Pancreas (tissue), 10 donors: ENCODE measurements at regions not wholly inside any gene's neighbourhood (a gene's known extent, or its start where the extent isn't known, plus 50 kb on each side); places are given as distances from the start of the nearest gene placed in this dataset.

Source experiments
- ATAC-seq, 4 donors: fragments of 200-7000 bp; cut with Tn5 transposase; one replicate each; pipeline versions ENCODE4 v1.8.0 to v1.9.1; 2020; ENCODE audit warnings: mild to moderate bottlenecking in 4 of 4, moderate library complexity in 4 of 4
- DNase-seq, 6 donors: peaks; one replicate each; pipeline ENCODE4 v3.0.0-alpha.2; 2020
- FAIRE-seq: peaks from 2 replicates; lab custom pipeline; 2012; peaks lifted over from hg19 to GRCh38; lab: Jason Lieb, UNC
- H3K27ac ChIP-seq, 4 donors: fragments of 200-600 bp; sonication (generic); 1 replicate in 3 of 4; 2 replicates in 1 of 4; pipeline versions ENCODE4 v1.5.0 to v1.8.0; 2020
- H3K27me3 ChIP-seq, 4 donors: fragments of 200-600 bp; one replicate each; pipeline ENCODE4 v1.8.0; 2021
- H3K36me3 ChIP-seq, 3 donors: fragments of 200-600 bp; sonication (generic) in 1 of 3; one replicate each; pipeline versions ENCODE4 v1.5.0 to v1.8.0; 2020 to 2021
- H3K4me1 ChIP-seq, 3 donors: fragments of 200-600 bp; one replicate each; pipeline ENCODE4 v1.8.0; 2021
- H3K4me3 ChIP-seq, 4 donors: fragments of 200-600 bp; sonication (generic) in 2 of 4; one replicate each; pipeline versions ENCODE4 v1.5.0 to v1.8.0; 2020 to 2021
- H3K9me3 ChIP-seq, 4 donors: fragments of 200-600 bp; one replicate each; pipeline ENCODE4 v1.8.0; 2021
- WGBS, 2 donors: extraction: QIAGEN DNeasy Blood & Tissue Kit; methylation state at CpG; one replicate each; pipeline ENCODE4 v1.1.7; 2013; 5-methylcytosine and 5-hydroxymethylcytosine counted together
- intact Hi-C, 3 donors: fragments of 100-400 bp; cut with DNase I; formaldehyde crosslinking; loops; one replicate each; pipeline versions ENCODE4 v1.11.1 to v1.14.2; 2022
- TF ChIP-seq, protein P1 (sequence below), 4 donors: fragments of 200-600 bp; sonication (generic) in 3 of 4; IDR thresholded peaks; one replicate each; pipeline versions ENCODE4 v1.5.0 to v1.8.0; 2021; ENCODE audit warnings: antibody characterized with exemption in 4 of 4
- donor health status: healthy with polysubstance abuse.
- donor health status: DM: no; HTN: no; CAD: no; lungs with moderate emphysema.
- donor health status: DM: no; HTN: no; CAD: no.
- donor health status: control.
- donor health status: control.
- donor health status: Bipolar disorder and iron deficiency.
- donor health status: DM: yes; HTN: yes; CAD: no.
- donor health status: DM: no; HTN: no; CAD: no.
- donor health status: DM: no; HTN: no; CAD: no.
- donor health status: DM: yes; HTN: yes; CAD: no.

DNA sequence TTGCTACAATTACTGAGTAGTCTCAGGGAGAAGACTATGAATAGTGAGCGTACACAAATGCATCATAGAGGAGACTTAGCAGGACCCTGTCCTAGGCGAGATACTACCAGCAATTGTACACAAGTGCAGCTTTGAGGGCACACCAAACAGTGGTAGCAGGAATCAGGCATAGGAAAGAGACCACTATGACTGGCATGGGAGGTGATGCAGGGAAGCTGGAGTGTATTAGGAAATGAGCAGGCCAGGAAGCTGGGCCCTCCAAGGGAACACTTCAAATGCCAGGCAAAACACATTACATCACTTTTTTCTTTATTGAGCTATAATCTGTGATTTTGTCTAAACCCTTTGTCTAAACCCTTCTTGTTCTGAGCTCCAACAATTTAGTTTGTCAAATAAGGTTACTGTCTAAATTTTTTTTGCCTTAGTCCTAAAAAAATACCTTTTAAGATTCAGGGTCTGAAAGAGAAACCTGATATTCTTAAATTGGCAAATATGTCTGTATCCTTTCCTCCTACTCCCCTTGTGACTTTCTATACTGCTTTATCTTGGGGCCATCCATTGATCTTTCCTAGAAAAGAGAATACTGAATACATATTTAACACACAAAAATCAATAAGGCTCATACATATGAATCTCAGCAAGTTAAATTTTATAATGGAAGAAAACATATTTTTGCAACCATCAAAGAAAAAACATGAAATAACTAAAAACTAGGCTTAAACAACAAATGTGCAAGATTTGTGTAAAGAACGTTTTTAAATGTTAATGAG lies 193.8 kb upstream of the PHYHIPL start:
- Histone ChIP-seq H3K27ac (no peak overlapping the region), H3K4me3 (no peak overlapping the region), H3K36me3 (no peaks in the 10 kb centered on the region), H3K4me1 (no peaks in the 10 kb centered on the region), H3K27me3 (no peaks in the 10 kb centered on the region), H3K9me3 (no peaks in the 10 kb centered on the region)
- no peak for DNase-seq
- no peak for ATAC-seq
- intact Hi-C loops = no loop called here
- WGBS, 2 donors = 78 to 92% methylated on average over 3 of the region's 3 CpGs
- no peak for FAIRE-seq
- TF ChIP-seq, protein P1, sequence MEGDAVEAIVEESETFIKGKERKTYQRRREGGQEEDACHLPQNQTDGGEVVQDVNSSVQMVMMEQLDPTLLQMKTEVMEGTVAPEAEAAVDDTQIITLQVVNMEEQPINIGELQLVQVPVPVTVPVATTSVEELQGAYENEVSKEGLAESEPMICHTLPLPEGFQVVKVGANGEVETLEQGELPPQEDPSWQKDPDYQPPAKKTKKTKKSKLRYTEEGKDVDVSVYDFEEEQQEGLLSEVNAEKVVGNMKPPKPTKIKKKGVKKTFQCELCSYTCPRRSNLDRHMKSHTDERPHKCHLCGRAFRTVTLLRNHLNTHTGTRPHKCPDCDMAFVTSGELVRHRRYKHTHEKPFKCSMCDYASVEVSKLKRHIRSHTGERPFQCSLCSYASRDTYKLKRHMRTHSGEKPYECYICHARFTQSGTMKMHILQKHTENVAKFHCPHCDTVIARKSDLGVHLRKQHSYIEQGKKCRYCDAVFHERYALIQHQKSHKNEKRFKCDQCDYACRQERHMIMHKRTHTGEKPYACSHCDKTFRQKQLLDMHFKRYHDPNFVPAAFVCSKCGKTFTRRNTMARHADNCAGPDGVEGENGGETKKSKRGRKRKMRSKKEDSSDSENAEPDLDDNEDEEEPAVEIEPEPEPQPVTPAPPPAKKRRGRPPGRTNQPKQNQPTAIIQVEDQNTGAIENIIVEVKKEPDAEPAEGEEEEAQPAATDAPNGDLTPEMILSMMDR (IDR thresholded peaks at IDR 0.05) = no peak

DNA sequence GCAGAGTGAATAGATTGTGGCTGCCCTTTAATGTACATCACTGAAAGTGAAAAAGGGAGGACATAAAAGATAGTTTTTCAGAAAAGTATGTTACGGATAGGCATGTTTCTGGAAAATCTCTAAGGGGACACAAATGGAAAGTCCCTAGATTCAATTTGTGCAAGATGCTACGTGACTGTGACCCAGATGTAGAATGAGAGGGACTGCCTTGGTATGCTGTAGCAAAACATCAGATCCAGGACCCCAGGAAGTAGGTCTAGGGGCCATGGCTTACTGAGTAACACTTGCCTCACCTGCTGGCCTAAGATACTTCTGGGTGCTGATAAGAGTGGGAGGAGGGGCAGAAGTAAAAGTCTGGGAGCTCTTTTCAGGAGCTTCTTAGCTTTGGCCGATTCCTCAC lies 191.2 kb upstream of the PHYHIPL start:
- Histone ChIP-seq H3K36me3 (no peaks in the 10 kb centered on the region), H3K4me1 (no peaks in the 10 kb centered on the region), H3K27me3 (no peaks in the 10 kb centered on the region), H3K9me3 (no peaks in the 10 kb centered on the region), H3K27ac (no peak overlapping the region), H3K4me3 (no peak overlapping the region)
- 90 to 96% methylated on average over 3 of the region's 3 CpGs for WGBS, 2 donors
- no peak for FAIRE-seq
- intact Hi-C loops = no loop called here
- ATAC-seq = no peak
- TF ChIP-seq, protein P1 (IDR thresholded peaks at IDR 0.05) = no peak
- no peak for DNase-seq

DNA sequence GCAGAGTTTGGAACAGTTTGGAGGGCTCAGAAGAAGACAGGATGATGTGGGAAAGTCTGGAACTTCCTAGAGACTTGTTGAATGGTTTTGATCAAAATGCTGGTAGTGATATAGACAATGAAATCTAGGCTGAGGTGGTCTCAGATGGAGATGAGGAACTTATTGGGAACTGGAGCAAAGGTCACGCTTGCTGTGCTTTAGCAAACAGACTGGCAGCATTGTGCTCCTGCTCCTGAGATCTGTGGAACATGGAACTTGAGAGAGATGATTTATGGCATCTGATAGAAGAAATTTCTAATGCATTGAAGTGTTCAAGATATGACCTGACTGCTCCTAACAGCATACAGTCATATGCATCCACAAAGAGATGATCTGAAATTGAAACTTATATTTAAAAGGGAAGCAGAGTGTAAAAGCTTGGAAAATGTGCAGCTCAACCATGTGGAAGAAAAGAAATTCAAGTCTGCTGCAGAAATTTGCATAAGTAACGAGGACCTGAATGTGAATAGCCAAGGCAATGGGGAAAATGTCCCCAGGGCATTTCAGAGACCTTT lies 186.9 kb upstream of the PHYHIPL start:
- no peak overlapping the region for H3K27ac ChIP-seq
- TF ChIP-seq, protein P1 (IDR thresholded peaks at IDR 0.05) = no peak
- intact Hi-C loops = no loop called here
- no peak for ATAC-seq
- H3K9me3 ChIP-seq = no peaks in the 10 kb centered on the region
- H3K36me3 ChIP-seq = no peaks in the 10 kb centered on the region
- 94 to 95% methylated on average over 2 of the region's 2 CpGs for WGBS, 2 donors
- peaks cover 3 to 11% (median 6%) of the 10 kb centered on the region in 3 donors for H3K4me1 ChIP-seq
- no peak overlapping the region for H3K4me3 ChIP-seq
- FAIRE-seq = no peak
- no peaks in the 10 kb centered on the region for H3K27me3 ChIP-seq
- DNase-seq = no peak

DNA sequence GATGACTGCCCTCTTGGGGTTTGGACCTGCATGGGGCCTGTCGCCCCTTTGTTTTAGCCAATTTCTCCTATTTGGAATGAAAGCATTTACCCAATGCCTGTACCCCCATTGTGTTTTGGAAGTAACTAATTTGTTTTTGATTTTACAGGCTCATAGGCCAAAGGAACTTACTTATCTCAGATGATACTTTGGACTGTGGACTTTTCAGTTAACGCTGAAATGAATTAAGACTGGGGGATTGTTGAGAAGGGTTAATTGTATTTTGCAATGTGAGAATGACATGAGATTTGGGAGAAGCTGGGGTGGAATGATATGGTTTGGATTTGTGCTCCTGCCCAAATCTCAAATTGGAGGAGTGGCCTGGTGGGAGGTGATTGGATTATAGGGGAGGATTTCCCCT lies 185.8 kb upstream of the PHYHIPL start:
- Histone ChIP-seq H3K36me3 (no peaks in the 10 kb centered on the region), H3K27ac (no peak overlapping the region), H3K4me3 (no peak overlapping the region), H3K27me3 (no peaks in the 10 kb centered on the region), H3K9me3 (no peaks in the 10 kb centered on the region), H3K4me1 (peaks cover 10 to 20% (median 12%) of the 10 kb centered on the region in 3 donors)
- TF ChIP-seq, protein P1 (IDR thresholded peaks at IDR 0.05) = no peak
- no peak for DNase-seq
- intact Hi-C loops = no loop called here
- WGBS, 2 donors = 91 to 93% methylated on average over 2 of the region's 2 CpGs
- FAIRE-seq = no peak
- no peak for ATAC-seq

DNA sequence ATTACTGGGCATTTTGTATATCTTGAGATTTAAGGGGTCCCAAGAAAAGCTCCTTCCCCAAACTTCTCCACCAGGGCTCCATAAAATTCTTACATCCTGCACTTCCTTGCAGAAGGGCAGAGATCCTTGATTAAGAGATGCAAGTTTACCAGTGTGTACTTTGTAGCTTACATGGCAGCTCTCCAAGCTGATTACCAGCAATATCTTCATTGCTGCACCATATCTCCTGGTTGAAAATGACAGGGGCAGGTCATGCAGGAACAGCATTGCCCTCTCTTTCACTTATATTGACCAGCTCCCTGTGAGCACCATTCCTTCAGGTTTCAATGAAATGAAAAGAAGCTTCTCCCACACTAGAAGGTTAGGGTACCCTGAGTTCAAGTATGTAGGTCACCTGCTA lies 184.6 kb upstream of the PHYHIPL start:
- H3K36me3 ChIP-seq = no peaks in the 10 kb centered on the region
- no peaks in the 10 kb centered on the region for H3K27me3 ChIP-seq
- TF ChIP-seq, protein P1 (IDR thresholded peaks at IDR 0.05) = no peak
- no peak for FAIRE-seq
- peaks cover 10 to 26% (median 12%) of the 10 kb centered on the region in 3 donors for H3K4me1 ChIP-seq
- no peaks in the 10 kb centered on the region for H3K9me3 ChIP-seq
- intact Hi-C loops = no loop called here
- no peak overlapping the region for H3K27ac ChIP-seq
- ATAC-seq = no peak
- H3K4me3 ChIP-seq = no peak overlapping the region
- no peak for DNase-seq
